ENCODE measurements at regions not wholly inside any gene's neighbourhood (a gene's known extent, or its start where the extent isn't known, plus 50 kb on each side); places are given as distances from the start of the nearest gene placed in this dataset.

DNA sequence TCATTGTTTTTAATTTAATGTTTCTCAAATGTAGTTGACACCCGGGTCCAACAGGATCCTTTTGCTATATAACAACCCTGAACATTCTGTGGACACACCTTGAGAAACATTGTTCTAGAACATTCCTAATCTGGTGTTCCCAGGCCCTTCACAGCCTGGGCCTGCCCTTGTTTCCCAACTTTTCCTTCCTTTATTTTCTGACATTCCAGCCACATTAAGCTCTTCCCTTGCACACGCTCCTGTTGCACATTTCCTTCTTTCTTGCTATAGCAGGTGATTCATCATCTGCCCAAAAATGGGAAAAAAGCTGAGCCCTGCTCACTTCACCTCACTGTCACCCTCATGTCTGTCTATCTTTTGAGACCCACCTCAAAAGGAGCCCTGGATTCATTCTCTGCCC lies 67.9 kb upstream of the MARCHF10 start:
- no peaks in the 10 kb centered on the region for H3K36me3 Mint-ChIP-seq (ENCODE audit: low read depth)
- H3K4me3 Mint-ChIP-seq: no peak overlapping the region
- DNase-seq: no peak
- ATAC-seq (ENCODE audit: low read depth): no peak
- TF ChIP-seq, protein P1, sequence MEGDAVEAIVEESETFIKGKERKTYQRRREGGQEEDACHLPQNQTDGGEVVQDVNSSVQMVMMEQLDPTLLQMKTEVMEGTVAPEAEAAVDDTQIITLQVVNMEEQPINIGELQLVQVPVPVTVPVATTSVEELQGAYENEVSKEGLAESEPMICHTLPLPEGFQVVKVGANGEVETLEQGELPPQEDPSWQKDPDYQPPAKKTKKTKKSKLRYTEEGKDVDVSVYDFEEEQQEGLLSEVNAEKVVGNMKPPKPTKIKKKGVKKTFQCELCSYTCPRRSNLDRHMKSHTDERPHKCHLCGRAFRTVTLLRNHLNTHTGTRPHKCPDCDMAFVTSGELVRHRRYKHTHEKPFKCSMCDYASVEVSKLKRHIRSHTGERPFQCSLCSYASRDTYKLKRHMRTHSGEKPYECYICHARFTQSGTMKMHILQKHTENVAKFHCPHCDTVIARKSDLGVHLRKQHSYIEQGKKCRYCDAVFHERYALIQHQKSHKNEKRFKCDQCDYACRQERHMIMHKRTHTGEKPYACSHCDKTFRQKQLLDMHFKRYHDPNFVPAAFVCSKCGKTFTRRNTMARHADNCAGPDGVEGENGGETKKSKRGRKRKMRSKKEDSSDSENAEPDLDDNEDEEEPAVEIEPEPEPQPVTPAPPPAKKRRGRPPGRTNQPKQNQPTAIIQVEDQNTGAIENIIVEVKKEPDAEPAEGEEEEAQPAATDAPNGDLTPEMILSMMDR (IDR thresholded peaks at IDR 0.05): no peak
- H3K27ac Mint-ChIP-seq: no peak overlapping the region
- CTCF ChIA-PET: no interaction called here
- intact Hi-C loops (cut with micrococcal nuclease): no loop called here
- H3K27me3 Mint-ChIP-seq: peaks cover 23% of the 10 kb centered on the region
- H3K4me1 Mint-ChIP-seq: no peaks in the 10 kb centered on the region
- no peaks in the 10 kb centered on the region for H3K9me3 Mint-ChIP-seq
- POLR2A ChIA-PET: no interaction called here

DNA sequence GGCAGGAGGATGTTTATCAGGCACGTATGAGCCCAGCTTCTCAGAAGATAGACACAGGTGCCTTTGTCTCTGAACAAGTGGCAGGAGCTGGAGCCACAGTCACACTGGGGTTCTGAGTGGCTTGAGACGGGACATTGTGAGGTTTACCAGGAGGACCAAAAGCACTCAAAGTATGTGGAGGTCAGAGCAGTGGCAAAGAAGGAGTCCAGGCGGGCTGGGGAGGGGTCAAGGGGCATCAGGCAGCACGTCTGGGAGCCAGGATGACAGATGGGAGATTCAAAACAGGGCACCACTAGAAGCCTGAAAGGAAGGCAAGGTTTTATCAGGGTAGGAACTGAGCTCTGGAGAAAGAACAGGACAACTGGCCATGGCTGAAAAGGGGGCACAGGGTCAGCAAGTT lies 67.2 kb upstream of the MARCHF10 start:
- ChIA-PET POLR2A (no interaction called here), CTCF (no interaction called here)
- intact Hi-C loops (cut with micrococcal nuclease): no loop called here
- Mint-ChIP-seq H3K36me3 (ENCODE audit: low read depth) (no peaks in the 10 kb centered on the region), H3K4me1 (no peaks in the 10 kb centered on the region), H3K4me3 (no peak overlapping the region), H3K9me3 (no peaks in the 10 kb centered on the region), H3K27ac (no peak overlapping the region), H3K27me3 (peaks cover 27% of the 10 kb centered on the region)
- ATAC-seq (ENCODE audit: low read depth) (no peak), DNase-seq (no peak)
- TF ChIP-seq, protein P1 (IDR thresholded peaks at IDR 0.05): no peak

- ChIA-PET POLR2A (no interaction called here), CTCF (no interaction called here)
- Mint-ChIP-seq H3K4me1 (no peaks in the 10 kb centered on the region), H3K36me3 (ENCODE audit: low read depth) (no peaks in the 10 kb centered on the region), H3K27me3 (peaks cover 26% of the 10 kb centered on the region), H3K4me3 (no peak overlapping the region), H3K9me3 (no peaks in the 10 kb centered on the region), H3K27ac (no peak overlapping the region)
- intact Hi-C loops (cut with micrococcal nuclease): no loop called here
- DNase-seq: no peak
- no peak for ATAC-seq (ENCODE audit: low read depth)
- TF ChIP-seq, protein P1 (IDR thresholded peaks at IDR 0.05): no peak
These were observed 63.2 kb upstream of the MARCHF10 start for GRCh38 chr17:62871291-62871690.

- CTCF ChIA-PET: no interaction called here
- Mint-ChIP-seq H3K4me1 (no peaks in the 10 kb centered on the region), H3K4me3 (no peak overlapping the region), H3K36me3 (ENCODE audit: low read depth) (no peaks in the 10 kb centered on the region), H3K9me3 (no peaks in the 10 kb centered on the region), H3K27me3 (peaks cover 25% of the 10 kb centered on the region), H3K27ac (no peak overlapping the region)
- ATAC-seq (ENCODE audit: low read depth) (no peak), DNase-seq (no peak)
- POLR2A ChIA-PET: interaction anchor here (0.7 kb wide), 1 partner anchor 9 kb away, joined by 3 read pairs; no protein-coding TSS in a partner anchor
- intact Hi-C loops (cut with micrococcal nuclease): no loop called here
- TF ChIP-seq, protein P1 (IDR thresholded peaks at IDR 0.05): no peak
These were observed 62.4 kb upstream of the MARCHF10 start for GRCh38 chr17:62870552-62870971.

GRCh38 chr17:62870030-62870541 lies 62.0 kb upstream of the MARCHF10 start:
- H3K36me3 Mint-ChIP-seq (ENCODE audit: low read depth): no peaks in the 10 kb centered on the region
- CTCF ChIA-PET: no interaction called here
- no peak overlapping the region for H3K4me3 Mint-ChIP-seq
- no peak overlapping the region for H3K27ac Mint-ChIP-seq
- ATAC-seq (ENCODE audit: low read depth) (no peak), DNase-seq (no peak)
- TF ChIP-seq, protein P1 (IDR thresholded peaks at IDR 0.05): no peak
- peaks cover 24% of the 10 kb centered on the region for H3K27me3 Mint-ChIP-seq
- no peaks in the 10 kb centered on the region for H3K9me3 Mint-ChIP-seq
- POLR2A ChIA-PET: interaction anchor here (0.7 kb wide), 1 partner anchor 9 kb away, joined by 3 read pairs; no protein-coding TSS in a partner anchor
- no peaks in the 10 kb centered on the region for H3K4me1 Mint-ChIP-seq
- intact Hi-C loops (cut with micrococcal nuclease): no loop called here
